ENCODE measurements at regions not wholly inside any gene's neighbourhood (a gene's known extent, or its start where the extent isn't known, plus 50 kb on each side); places are given as distances from the start of the nearest gene placed in this dataset.
"Not testable (repeated sequence)": the region's sequence is repeated elsewhere in the genome, so short reads cannot be mapped to it uniquely, and the experiment has no call there.

GRCh38 chr4:118424062-118424461 is 71.3 kb upstream of the PRSS12 start:
- TF ChIP-seq POLR2AphosphoS5 (IDR thresholded peaks at IDR 0.05; ENCODE audit: low read depth); NANOG (IDR thresholded peaks at IDR 0.05; ENCODE audit: borderline replicate concordance); EZH2 (IDR thresholded peaks at IDR 0.05; ENCODE audit: low read depth, unreplicated experiment); EZH2phosphoT487 (IDR thresholded peaks at IDR 0.05; ENCODE audit: unreplicated experiment); REST (IDR thresholded peaks at IDR 0.05; ENCODE audit: unreplicated experiment): not testable (repeated sequence)
- TF ChIP-seq CTCF (conservative IDR thresholded peaks at IDR 0.05; ENCODE audit: low read depth in 2 of 2) = peak; percentile 78

Measured in GM23338 (cell line).